HG02885 (cell line): ENCODE measurements at regions not wholly inside any gene's neighbourhood (a gene's known extent, or its start where the extent isn't known, plus 50 kb on each side); places are given as distances from the start of the nearest gene placed in this dataset.

Experiments used
- ATAC-seq: cut with Tn5 transposase; IDR thresholded peaks from one replicate; pipeline ENCODE4 v1.9.1; 2021; ENCODE audit warnings: mild to moderate bottlenecking; ENCODE audit not compliant: unreplicated experiment, poor library complexity

- no peak for ATAC-seq
These were observed 193.9 kb upstream of the PCDH10 start for GRCh38 chr4:132955146-132955545.

GRCh38 chr4:132956962-132957361 is 192.1 kb upstream of the PCDH10 start:
- no peak for ATAC-seq

- ATAC-seq, result no peak
These were observed 190.4 kb upstream of the PCDH10 start for GRCh38 chr4:132958457-132959263.

- ATAC-seq, result no peak
These were observed 167.5 kb upstream of the PCDH10 start for GRCh38 chr4:132981611-132982010.

- ATAC-seq, result no peak
These were observed 166.9 kb upstream of the PCDH10 start for GRCh38 chr4:132982151-132982550.

GRCh38 chr4:132991111-132991510 is 158.0 kb upstream of the PCDH10 start:
- no peak for ATAC-seq

- no peak for ATAC-seq
These were observed 156.4 kb upstream of the PCDH10 start for GRCh38 chr4:132992686-132993085.

- ATAC-seq, result no peak
These were observed 150.4 kb upstream of the PCDH10 start for GRCh38 chr4:132998585-132999230.

- no peak for ATAC-seq
These were observed 149.1 kb upstream of the PCDH10 start for GRCh38 chr4:133000012-133000411.

GRCh38 chr4:133003169-133003568 is 145.9 kb upstream of the PCDH10 start:
- no peak for ATAC-seq

GRCh38 chr4:133014473-133015135 is 134.5 kb upstream of the PCDH10 start:
- no peak for ATAC-seq

- no peak for ATAC-seq
These were observed 103.8 kb upstream of the PCDH10 start for GRCh38 chr4:133045288-133045687.

- no peak for ATAC-seq
These were observed 102.9 kb upstream of the PCDH10 start for GRCh38 chr4:133046156-133046555.

- ATAC-seq, result no peak
These were observed 90.4 kb upstream of the PCDH10 start for GRCh38 chr4:133058701-133059100.

GRCh38 chr4:133059117-133059516 is 90.0 kb upstream of the PCDH10 start:
- no peak for ATAC-seq

GRCh38 chr4:133062851-133063250 is 86.2 kb upstream of the PCDH10 start:
- no peak for ATAC-seq

GRCh38 chr4:133068083-133068482 is 81.0 kb upstream of the PCDH10 start:
- ATAC-seq, result no peak

GRCh38 chr4:133081246-133081645 is 67.8 kb upstream of the PCDH10 start:
- no peak for ATAC-seq

- no peak for ATAC-seq
These were observed 64.7 kb upstream of the PCDH10 start for GRCh38 chr4:133084421-133084820.

GRCh38 chr4:133095591-133095990 is 53.5 kb upstream of the PCDH10 start:
- ATAC-seq, result no peak

GRCh38 chr4:133096972-133097371 is 52.1 kb upstream of the PCDH10 start:
- ATAC-seq, result no peak
